DMS53 treated with DMSO at 0.1 percent for 48 hours (cell line): ENCODE measurements at regions not wholly inside any gene's neighbourhood (a gene's known extent, or its start where the extent isn't known, plus 50 kb on each side); places are given as distances from the start of the nearest gene placed in this dataset.

Source experiments
- DNase-seq: peaks from one replicate; lab custom pipeline; 2025; ENCODE audit not compliant: unreplicated experiment; lab: John Stamatoyannopoulos, UW

DNA sequence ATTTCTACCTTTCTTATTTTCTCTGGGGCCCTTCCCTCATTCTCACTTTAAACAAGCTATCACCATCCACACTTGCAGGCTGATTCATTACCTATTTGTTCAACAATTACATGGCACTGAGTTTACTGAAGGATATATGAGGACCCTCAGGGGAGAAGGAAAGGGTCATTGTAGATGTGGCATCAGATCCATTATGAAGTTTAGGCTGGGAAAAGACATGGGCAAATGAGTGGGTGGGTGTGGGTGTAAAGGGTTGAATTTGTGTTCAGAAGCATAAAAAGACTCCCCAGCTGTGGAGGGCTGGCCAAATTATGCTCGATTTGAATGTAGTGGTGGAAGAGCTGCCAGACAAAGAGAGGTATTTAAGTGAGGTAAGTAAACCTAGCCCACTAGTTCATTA, 55.9 kb upstream of the MTAP start:
- no peak for DNase-seq

DNA sequence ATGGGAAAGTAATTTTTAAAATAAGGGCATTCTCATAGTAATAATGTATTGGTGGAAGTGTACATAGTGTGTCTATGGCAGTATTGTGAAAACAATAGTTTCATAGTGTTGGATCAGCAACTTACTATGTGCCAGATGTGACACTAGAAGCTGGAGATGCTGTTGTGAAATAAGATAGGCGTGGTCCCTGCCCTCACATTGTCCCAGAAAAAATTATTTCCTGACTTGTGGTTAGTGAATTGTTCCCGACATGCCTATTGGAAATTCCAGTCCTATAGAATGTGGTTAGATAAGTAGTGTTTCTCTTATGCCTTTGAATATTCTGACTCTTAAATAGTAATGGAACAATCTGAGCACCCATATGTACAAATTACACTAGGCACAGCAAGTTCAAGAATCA, 55.3 kb upstream of the MTAP start:
- DNase-seq: no peak

- DNase-seq: no peak
Measured at GRCh38 chr9:21750021-21750735, 52.3 kb upstream of the MTAP start.

DNA sequence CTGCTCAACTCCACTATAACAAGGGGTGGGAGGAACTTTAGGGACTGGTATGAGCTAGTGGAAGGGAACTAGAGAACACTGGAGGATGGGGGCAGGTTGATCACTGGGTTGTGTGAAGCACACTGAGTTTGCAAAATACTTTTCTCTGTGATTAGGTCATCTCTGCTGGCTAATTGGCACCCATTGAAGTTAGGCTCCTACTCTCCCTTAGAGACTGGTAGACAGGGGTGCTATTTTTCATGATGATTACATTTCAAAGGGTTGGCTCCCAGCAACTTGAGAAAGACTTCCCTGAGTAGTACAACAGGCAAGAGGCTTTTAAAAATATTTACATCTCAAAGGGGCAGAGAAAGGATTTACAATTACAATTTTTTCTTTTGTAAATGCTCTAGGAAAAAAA, 50.4 kb upstream of the MTAP start:
- no peak for DNase-seq
